Vagina (tissue), 2 donors: ENCODE measurements at regions not wholly inside any gene's neighbourhood (a gene's known extent, or its start where the extent isn't known, plus 50 kb on each side); places are given as distances from the start of the nearest gene placed in this dataset.

Experiments
- CTCF ChIP-seq, 3 experiments: fragments of 450-650 bp in 2 of 3; fragments of 200-600 bp in 1 of 3; sonication (generic) in 1 of 3; IDR thresholded peaks; one replicate each; pipeline ENCODE4 v1.5.1; 2017 to 2019; ENCODE audit warnings: antibody characterized with exemption in 3 of 3, mild to moderate bottlenecking in 2 of 3, moderate library complexity in 2 of 3
- POLR2A ChIP-seq, 2 donors: fragments of 450-650 bp; IDR thresholded peaks; one replicate each; pipeline ENCODE4 v1.6.1; 2017; ENCODE audit warnings: antibody characterized with exemption in 2 of 2, mild to moderate bottlenecking in 2 of 2, moderate library complexity in 2 of 2

- no peak for TF ChIP-seq POLR2A (IDR thresholded peaks at IDR 0.05)
- no peak for TF ChIP-seq CTCF (IDR thresholded peaks at IDR 0.05)
These were observed 357.0 kb upstream of the SEMA6D start for GRCh38 chr15:47360305-47360704.
